Bronchial epithelial cell (primary cell): ENCODE measurements at regions not wholly inside any gene's neighbourhood (a gene's known extent, or its start where the extent isn't known, plus 50 kb on each side); places are given as distances from the start of the nearest gene placed in this dataset.

ENCODE experiments used
- DNase-seq: peaks from one replicate; pipeline ENCODE4 v3.0.0-alpha.2; 2010; ENCODE audit warnings: low read depth
- FAIRE-seq: peaks from 2 replicates; lab custom pipeline; 2011; peaks lifted over from hg19 to GRCh38; lab: Jason Lieb, UNC
- H3K27me3 ChIP-seq: 2 replicates; pipeline ENCODE4 v1.5.1; 2011; ENCODE audit warnings: low read length; ENCODE audit not compliant: control insufficient read depth, insufficient read depth
- H3K36me3 ChIP-seq: 2 replicates; pipeline ENCODE4 v1.5.1; 2011; ENCODE audit warnings: low read length; ENCODE audit not compliant: control insufficient read depth, insufficient read depth
- H3K4me3 ChIP-seq: 2 replicates; pipeline ENCODE4 v1.5.1; 2011; ENCODE audit warnings: mild to moderate bottlenecking, low read depth, low read length, control low read depth
- CTCF ChIP-seq: IDR thresholded peaks from 2 replicates; pipeline ENCODE4 v1.5.1; 2011; ENCODE audit warnings: mild to moderate bottlenecking, moderate library complexity, low read length, control low read depth, inconsistent platforms; ENCODE audit not compliant: insufficient read depth, severe bottlenecking

GRCh38 chr4:148834804-148835631 lies 392.8 kb upstream of the NR3C2 start:
- no peak overlapping the region for H3K4me3 ChIP-seq
- DNase-seq = peak; percentile 95
- no peaks in the 10 kb centered on the region for H3K36me3 ChIP-seq
- no peaks in the 10 kb centered on the region for H3K27me3 ChIP-seq
- no peak for FAIRE-seq
- no peak for TF ChIP-seq CTCF

- FAIRE-seq (no peak), DNase-seq (peak; percentile 99)
- no peak for TF ChIP-seq CTCF
Measured at GRCh38 chr4:148831945-148832344, 389.7 kb upstream of the NR3C2 start.

GRCh38 chr4:148828291-148828690 lies 386.1 kb upstream of the NR3C2 start:
- no peaks in the 10 kb centered on the region for H3K36me3 ChIP-seq
- H3K4me3 ChIP-seq = no peak overlapping the region
- no peaks in the 10 kb centered on the region for H3K27me3 ChIP-seq
- no peak for TF ChIP-seq CTCF
- no peak for FAIRE-seq
- no peak for DNase-seq

More at GRCh38 chr4:148831945-148832344, 389.7 kb upstream of the NR3C2 start:
- H3K4me3 ChIP-seq = no peak overlapping the region
- no peaks in the 10 kb centered on the region for H3K36me3 ChIP-seq
- H3K27me3 ChIP-seq = no peaks in the 10 kb centered on the region

- no peak for TF ChIP-seq CTCF
- no peak for FAIRE-seq
- Histone ChIP-seq H3K27me3 (no peaks in the 10 kb centered on the region), H3K4me3 (no peak overlapping the region), H3K36me3 (no peaks in the 10 kb centered on the region)
- DNase-seq = no peak
Measured at GRCh38 chr4:148827781-148828180, 385.6 kb upstream of the NR3C2 start.

GRCh38 chr4:148823419-148823769 lies 381.2 kb upstream of the NR3C2 start:
- H3K27me3 ChIP-seq = no peaks in the 10 kb centered on the region
- H3K36me3 ChIP-seq = no peaks in the 10 kb centered on the region
- DNase-seq (no peak), FAIRE-seq (no peak)
- no peak for TF ChIP-seq CTCF
- no peak overlapping the region for H3K4me3 ChIP-seq
